ENCODE measurements at regions not wholly inside any gene's neighbourhood (a gene's known extent, or its start where the extent isn't known, plus 50 kb on each side); places are given as distances from the start of the nearest gene placed in this dataset.
"Not testable (repeated sequence)": the region's sequence is repeated elsewhere in the genome, so short reads cannot be mapped to it uniquely, and the experiment has no call there.

GRCh38 chr9:40097992-40098391, 742.5 kb downstream of the SPATA31A1 start:
- not testable (repeated sequence) for DNase-seq

- DNase-seq, result peak; percentile 51
These were observed 750.7 kb downstream of the SPATA31A1 start for GRCh38 chr9:40106003-40106782.

- not testable (repeated sequence) for DNase-seq
These were observed 751.3 kb downstream of the SPATA31A1 start for GRCh38 chr9:40106783-40107248.

GRCh38 chr9:40107251-40107650, 751.8 kb downstream of the SPATA31A1 start:
- not testable (repeated sequence) for DNase-seq

- DNase-seq, result not testable (repeated sequence)
These were observed 753.0 kb downstream of the SPATA31A1 start for GRCh38 chr9:40108465-40108864.

- not testable (repeated sequence) for DNase-seq
These were observed 755.3 kb downstream of the SPATA31A1 start for GRCh38 chr9:40110751-40111150.

GRCh38 chr9:40111571-40111970, 756.1 kb downstream of the SPATA31A1 start:
- DNase-seq, result not testable (repeated sequence)

- not testable (repeated sequence) for DNase-seq
These were observed 775.1 kb downstream of the SPATA31A1 start for GRCh38 chr9:40130598-40130997.

GRCh38 chr9:40169204-40169603, 813.7 kb downstream of the SPATA31A1 start:
- DNase-seq, result not testable (repeated sequence)

GRCh38 chr9:40173316-40173715, 817.8 kb downstream of the SPATA31A1 start:
- DNase-seq, result not testable (repeated sequence)

- not testable (repeated sequence) for DNase-seq
These were observed 818.6 kb downstream of the SPATA31A1 start for GRCh38 chr9:40174035-40174434.

GRCh38 chr9:40177403-40177802, 821.9 kb downstream of the SPATA31A1 start:
- not testable (repeated sequence) for DNase-seq

- not testable (repeated sequence) for DNase-seq
These were observed 835.9 kb downstream of the SPATA31A1 start for GRCh38 chr9:40191403-40191802.

GRCh38 chr9:40192162-40192561, 836.7 kb downstream of the SPATA31A1 start:
- not testable (repeated sequence) for DNase-seq

- not testable (repeated sequence) for DNase-seq
These were observed 840.8 kb downstream of the SPATA31A1 start for GRCh38 chr9:40196165-40196714.

- DNase-seq, result not testable (repeated sequence)
These were observed 841.3 kb downstream of the SPATA31A1 start for GRCh38 chr9:40196803-40197202.

GRCh38 chr9:40221596-40222233, 866.2 kb downstream of the SPATA31A1 start:
- not testable (repeated sequence) for DNase-seq

GRCh38 chr9:40222617-40223200, 867.2 kb downstream of the SPATA31A1 start:
- DNase-seq, result not testable (repeated sequence)

- DNase-seq, result not testable (repeated sequence)
These were observed 867.9 kb downstream of the SPATA31A1 start for GRCh38 chr9:40223353-40223752.
